ENCODE measurements at regions not wholly inside any gene's neighbourhood (a gene's known extent, or its start where the extent isn't known, plus 50 kb on each side); places are given as distances from the start of the nearest gene placed in this dataset.

GRCh38 chr11:110362971-110363509, 66.6 kb upstream of the RDX start:
- no peaks in the 10 kb centered on the region for H3K9me3 Mint-ChIP-seq
- no peaks in the 10 kb centered on the region for H3K9me2 ChIP-seq (ENCODE audit: insufficient read depth)
- H3K27ac Mint-ChIP-seq = peak overlapping the region; percentile 90
- no peaks in the 10 kb centered on the region for H4K20me1 ChIP-seq (replicated peaks; ENCODE audit: insufficient read depth)
- no peaks in the 10 kb centered on the region for H3K36me3 ChIP-seq (ENCODE audit: insufficient read depth)
- no peaks in the 10 kb centered on the region for H3F3A ChIP-seq (replicated peaks; ENCODE audit: low read depth)
- no peak overlapping the region for H3K4me3 Mint-ChIP-seq
- peak overlapping the region; percentile 88; the same call in 1 of the 2 replicates for H2AFZ ChIP-seq
- H3K4me1 ChIP-seq (ENCODE audit: insufficient read depth) = peaks cover 19% of the 10 kb centered on the region
- H3K4me1 Mint-ChIP-seq = peaks cover 15% of the 10 kb centered on the region
- TF ChIP-seq EZH2phosphoT487 (IDR thresholded peaks at IDR 0.05; ENCODE audit: unreplicated experiment) (no peak), JUNB (IDR thresholded peaks at IDR 0.05; ENCODE audit: unreplicated experiment) (no peak), CTCF (conservative IDR thresholded peaks at IDR 0.05; ENCODE audit: low read depth in 2 of 2) (no peak), NANOG (IDR thresholded peaks at IDR 0.05; ENCODE audit: borderline replicate concordance) (no peak), CREB1 (CRISPR knock-in tag; IDR thresholded peaks at IDR 0.05; ENCODE audit: low read depth) (no peak), ZNF462 (CRISPR knock-in tag; IDR thresholded peaks at IDR 0.05) (no peak), POLR2AphosphoS5 (IDR thresholded peaks at IDR 0.05; ENCODE audit: low read depth) (no peak), ZNF331 (CRISPR knock-in tag; IDR thresholded peaks at IDR 0.05; ENCODE audit: low read depth) (no peak), ETS1 (IDR thresholded peaks at IDR 0.05) (no peak), ZNF114 (CRISPR knock-in tag; IDR thresholded peaks at IDR 0.05) (no peak), EZH2 (IDR thresholded peaks at IDR 0.05; ENCODE audit: low read depth, unreplicated experiment) (no peak), REST (IDR thresholded peaks at IDR 0.05; ENCODE audit: unreplicated experiment) (no peak), STAT1 (IDR thresholded peaks at IDR 0.05; ENCODE audit: unreplicated experiment) (no peak)
- H3K79me2 ChIP-seq (replicated peaks; ENCODE audit: insufficient read depth) = no peaks in the 10 kb centered on the region
- DNase-seq (ENCODE audit: low spot score) (peak; percentile 44), ATAC-seq (peak; percentile 63)
- H3K4me3 ChIP-seq = no peak overlapping the region
- H3K27ac ChIP-seq (ENCODE audit: low read depth) = peak overlapping the region; percentile 59
- H3K36me3 Mint-ChIP-seq (ENCODE audit: low read depth) = no peaks in the 10 kb centered on the region
- no peaks in the 10 kb centered on the region for H3K27me3 ChIP-seq (ENCODE audit: insufficient read depth)
- H3K4me2 ChIP-seq = peak overlapping the region; percentile 17; the same call in 1 of the 2 replicates
- H3K27me3 Mint-ChIP-seq (ENCODE audit: insufficient read depth, low read depth, poor library complexity) = peaks cover 2% of the 10 kb centered on the region
